ENCODE measurements at regions not wholly inside any gene's neighbourhood (a gene's known extent, or its start where the extent isn't known, plus 50 kb on each side); places are given as distances from the start of the nearest gene placed in this dataset.

GRCh38 chr3:164730815-164731360 lies 347.4 kb downstream of the SI start:
- BruUV-seq (replicated peaks): no TSS peak
- dilution Hi-C loops (cut with MboI; ENCODE audit: extremely low pct_ligation_motif_present, low sequenced_read_pairs): no loop called here

More at GRCh38 chr3:164730815-164731360, 347.4 kb downstream of the SI start:
- H2AFZ ChIP-seq (ENCODE audit: low read depth, low read length): no peak overlapping the region
- no peaks in the 10 kb centered on the region for H4K20me1 ChIP-seq (replicated peaks; ENCODE audit: control insufficient read depth, extremely low read depth, insufficient read depth, low read length)
- H3K9me1 ChIP-seq (replicated peaks; ENCODE audit: control insufficient read depth, extremely low read depth, insufficient read depth, low read length): no peaks in the 10 kb centered on the region
- no peaks in the 10 kb centered on the region for H3K27me3 ChIP-seq (ENCODE audit: control insufficient read depth in 2 of 2, insufficient read depth in 2 of 2, low read length in 2 of 2)
- H3K36me3 ChIP-seq (ENCODE audit: control insufficient read depth in 2 of 2, extremely low read depth in 1 of 2, insufficient read depth in 2 of 2, low read length in 2 of 2): no peaks in the 10 kb centered on the region
- H3K9me3 ChIP-seq (replicated peaks; ENCODE audit: control insufficient read depth, insufficient read depth, low read length): no peaks in the 10 kb centered on the region
- no peak overlapping the region for H3K27ac ChIP-seq (ENCODE audit: insufficient read depth, low read depth, low read length)
- no peaks in the 10 kb centered on the region for H3K79me2 ChIP-seq (ENCODE audit: control insufficient read depth, insufficient read depth, low read length)
- DNase-seq (ENCODE audit: low read depth, low spot score): no peak
- H3K4me1 ChIP-seq (ENCODE audit: control insufficient read depth, extremely low read depth, insufficient read depth, low read length): no peaks in the 10 kb centered on the region
- TF ChIP-seq FOS (IDR thresholded peaks at IDR 0.05; ENCODE audit: borderline replicate concordance, insufficient read depth, low read length): no peak
- no peak for TF ChIP-seq POLR2AphosphoS5 (IDR thresholded peaks at IDR 0.05; ENCODE audit: insufficient read depth, low read depth, low read length)
- TF ChIP-seq GATA2 (IDR thresholded peaks at IDR 0.05; ENCODE audit: insufficient read depth, insufficient read length, low read depth, low read length): no peak
- no peak for TF ChIP-seq POLR2A (IDR thresholded peaks at IDR 0.05; ENCODE audit: low read depth, low read length)
- TF ChIP-seq EZH2 (IDR thresholded peaks at IDR 0.05; ENCODE audit: borderline replicate concordance, low read depth, low read length, severe bottlenecking): no peak
- TF ChIP-seq MAX (IDR thresholded peaks at IDR 0.05; ENCODE audit: insufficient read depth, insufficient read length): no peak
- no peak for TF ChIP-seq CTCF (IDR thresholded peaks at IDR 0.05; ENCODE audit: extremely low read depth in 1 of 2, insufficient read depth in 1 of 2, low read depth in 1 of 2, low read length in 2 of 2)
- TF ChIP-seq MYC (IDR thresholded peaks at IDR 0.05; ENCODE audit: low read depth, low read length): no peak
- no peak for TF ChIP-seq JUN (IDR thresholded peaks at IDR 0.05; ENCODE audit: borderline replicate concordance, insufficient read depth, insufficient read length, low read depth)
- no peak overlapping the region for H3K4me2 ChIP-seq (ENCODE audit: insufficient read depth, low read length)
- ChIA-PET POLR2A (no interaction called here), CTCF (no interaction called here)
- no peak overlapping the region for H3K4me3 ChIP-seq (replicated peaks in 1 of 3; ENCODE audit: insufficient read depth in 1 of 3, low read depth in 1 of 3, low read length in 3 of 3)
- FAIRE-seq: no peak
- intact Hi-C loops (cut with micrococcal nuclease): no loop called here
- no peak overlapping the region for H3K9ac ChIP-seq (replicated peaks; ENCODE audit: extremely low read depth, insufficient read depth, low read length)

All from endothelial cell of umbilical vein (primary cell).